ACC112 (cell line): ENCODE measurements at regions not wholly inside any gene's neighbourhood (a gene's known extent, or its start where the extent isn't known, plus 50 kb on each side); places are given as distances from the start of the nearest gene placed in this dataset.
A peak's percentile ranks its signal among the peaks of the same experiment; 100 is the strongest.
"Not testable (repeated sequence)": the region's sequence is repeated elsewhere in the genome, so short reads cannot be mapped to it uniquely, and the experiment has no call there.

Experiments used
- H2AFZ ChIP-seq: fragments of 200-600 bp; sonication (generic); one replicate; pipeline ENCODE4 v1.6.0; 2017; ENCODE audit warnings: antibody characterized with exemption, low read length; ENCODE audit not compliant: unreplicated experiment
- H3K27ac ChIP-seq: fragments of 200-600 bp; sonication (generic); 2 replicates; pipeline ENCODE4 v1.5.1; 2014; ENCODE audit warnings: low read depth, mild to moderate bottlenecking, antibody characterized with exemption, low read length, moderate library complexity
- H3K27me3 ChIP-seq: fragments of 200-600 bp; sonication (generic); 2 replicates; pipeline ENCODE4 v1.6.1; 2014; ENCODE audit warnings: mild to moderate bottlenecking, antibody characterized with exemption, low read length, moderate library complexity, mixed read lengths; ENCODE audit not compliant: insufficient read depth
- H3K36me3 ChIP-seq: fragments of 200-600 bp; sonication (generic); 2 replicates; pipeline ENCODE4 v1.6.1; 2016; ENCODE audit warnings: mild to moderate bottlenecking, antibody characterized with exemption, low read length, moderate library complexity, mixed read lengths; ENCODE audit not compliant: insufficient read depth
- H3K4me1 ChIP-seq: fragments of 200-600 bp; sonication (generic); one replicate; pipeline ENCODE4 v1.6.1; 2016; ENCODE audit warnings: low read length, mixed read lengths; ENCODE audit not compliant: insufficient read depth, unreplicated experiment, control insufficient read depth
- H3K4me3 ChIP-seq: fragments of 200-600 bp; sonication (generic); 2 replicates; pipeline ENCODE4 v1.5.1; 2014; ENCODE audit warnings: mild to moderate bottlenecking, low read depth, low read length
- H3K79me2 ChIP-seq: fragments of 200-600 bp; sonication (generic); one replicate; pipeline ENCODE4 v1.6.0; 2016; ENCODE audit warnings: low read length; ENCODE audit not compliant: control insufficient read depth, unreplicated experiment, insufficient read depth

DNA sequence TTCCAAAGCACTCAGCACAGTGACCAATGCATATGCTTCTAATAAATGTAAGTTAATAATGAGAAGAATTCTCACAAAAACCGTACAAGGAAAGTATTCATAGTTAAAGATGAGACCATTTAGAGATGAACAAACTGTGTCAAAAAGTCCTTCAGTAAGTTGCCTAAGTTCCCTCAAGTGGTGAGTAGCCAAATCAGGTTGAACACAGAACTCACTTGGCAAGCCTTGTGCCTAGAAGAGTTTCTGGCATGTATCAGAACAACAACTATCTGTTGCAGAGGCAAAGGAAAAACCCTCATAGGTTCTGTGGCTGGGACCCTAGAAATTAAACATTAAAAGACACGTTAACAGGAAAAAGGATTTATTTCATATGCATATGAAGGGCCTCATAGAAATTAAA, 129.6 kb upstream of the DOK5 start:
- H3K27ac ChIP-seq, result peak overlapping the region; percentile 56
- peak overlapping the region; percentile 8 for H3K4me3 ChIP-seq
- H3K79me2 ChIP-seq, result no peaks in the 10 kb centered on the region
- peaks cover 52% of the 10 kb centered on the region for H3K4me1 ChIP-seq
- no peaks in the 10 kb centered on the region for H3K27me3 ChIP-seq
- H3K36me3 ChIP-seq, result no peaks in the 10 kb centered on the region
- H2AFZ ChIP-seq, result peak overlapping the region; percentile 11

- Histone ChIP-seq H3K27ac (peak overlapping the region; percentile 56), H3K36me3 (no peaks in the 10 kb centered on the region), H3K27me3 (no peaks in the 10 kb centered on the region), H3K4me3 (no peak overlapping the region), H2AFZ (peak overlapping the region; percentile 11), H3K4me1 (peaks cover 48% of the 10 kb centered on the region), H3K79me2 (no peaks in the 10 kb centered on the region)
These were observed 129.1 kb upstream of the DOK5 start for GRCh38 chr20:54346276-54346675.

GRCh38 chr20:54347166-54347833, 128.1 kb upstream of the DOK5 start:
- Histone ChIP-seq H2AFZ (no peak overlapping the region), H3K27ac (no peak overlapping the region), H3K4me1 (peaks cover 40% of the 10 kb centered on the region), H3K36me3 (no peaks in the 10 kb centered on the region), H3K4me3 (no peak overlapping the region), H3K27me3 (no peaks in the 10 kb centered on the region), H3K79me2 (no peaks in the 10 kb centered on the region)

DNA sequence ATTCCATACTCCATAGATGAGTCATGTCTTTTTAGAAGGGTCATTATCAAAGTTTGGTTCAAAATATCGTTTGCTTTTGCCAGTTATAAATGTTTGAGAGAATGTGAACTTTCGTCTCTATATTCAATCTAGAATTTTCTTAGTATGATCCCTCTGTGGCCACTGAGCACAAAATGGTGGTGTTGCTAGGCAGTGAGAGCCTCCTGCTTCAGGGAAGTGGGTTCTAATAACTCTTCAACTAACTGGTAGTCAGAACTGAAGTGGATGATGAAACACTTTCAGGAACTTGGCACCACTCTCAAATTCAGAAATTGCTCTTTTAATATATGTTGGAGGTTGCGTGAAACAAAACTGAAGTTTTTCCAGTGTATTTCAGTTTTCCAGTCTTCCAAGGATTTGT, 125.0 kb upstream of the DOK5 start:
- Histone ChIP-seq H3K36me3 (no peaks in the 10 kb centered on the region), H2AFZ (peak overlapping the region; percentile 85), H3K79me2 (no peaks in the 10 kb centered on the region), H3K4me3 (peak overlapping the region; percentile 15; the same call in 1 of the 2 replicates), H3K27ac (peak overlapping the region; percentile 71), H3K27me3 (no peaks in the 10 kb centered on the region), H3K4me1 (peaks cover 32% of the 10 kb centered on the region)

DNA sequence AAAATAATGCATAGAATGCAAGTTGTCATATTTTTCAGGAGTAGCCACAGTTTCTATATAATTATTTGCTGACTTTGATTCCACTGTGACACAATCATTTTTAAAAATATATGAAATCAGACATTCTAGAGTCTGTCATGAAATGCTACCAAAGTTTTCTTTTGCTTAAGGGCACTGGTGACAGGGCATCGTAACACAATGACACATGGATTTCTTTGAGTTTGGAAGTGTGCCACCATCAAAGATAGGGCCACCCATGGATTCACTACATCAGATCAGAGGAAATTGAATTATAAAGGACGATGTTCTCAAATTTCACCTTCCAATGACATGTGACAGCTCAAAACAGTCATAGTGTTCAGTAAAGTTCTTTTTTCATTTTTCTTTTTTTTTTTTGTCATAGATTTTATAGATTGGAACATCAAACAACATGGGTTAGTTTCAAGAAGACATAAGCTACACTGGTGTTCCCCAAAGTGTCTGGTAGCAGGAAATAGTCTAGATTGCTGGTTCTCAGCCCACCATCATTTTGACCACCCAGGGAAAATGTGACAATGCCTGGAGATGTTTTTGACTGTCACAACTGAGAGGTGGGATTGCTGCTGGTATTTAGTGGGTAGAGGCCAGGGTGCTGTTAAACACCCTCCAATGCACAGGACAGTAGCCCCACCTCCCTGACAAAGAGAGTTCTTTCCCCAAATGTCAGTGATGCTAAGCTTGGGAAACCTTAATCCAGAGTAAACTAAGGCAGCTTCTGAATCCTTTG, 123.8 kb upstream of the DOK5 start:
- H3K79me2 ChIP-seq, result no peaks in the 10 kb centered on the region
- H2AFZ ChIP-seq, result no peak overlapping the region
- H3K4me3 ChIP-seq, result no peak overlapping the region
- H3K4me1 ChIP-seq, result peaks cover 20% of the 10 kb centered on the region
- H3K36me3 ChIP-seq, result no peaks in the 10 kb centered on the region
- H3K27me3 ChIP-seq, result no peaks in the 10 kb centered on the region
- no peak overlapping the region for H3K27ac ChIP-seq

- H3K79me2 ChIP-seq, H3K27me3 ChIP-seq, H3K27ac ChIP-seq: not testable (repeated sequence)
These were observed 122.9 kb upstream of the DOK5 start for GRCh38 chr20:54352541-54352940.

GRCh38 chr20:54353292-54353691, 122.1 kb upstream of the DOK5 start:
- Histone ChIP-seq H3K27me3 (no peaks in the 10 kb centered on the region), H3K36me3 (no peaks in the 10 kb centered on the region), H3K4me3 (no peak overlapping the region), H3K27ac (no peak overlapping the region), H2AFZ (no peak overlapping the region), H3K4me1 (peaks cover 10% of the 10 kb centered on the region), H3K79me2 (no peaks in the 10 kb centered on the region)

More at GRCh38 chr20:54352541-54352940, 122.9 kb upstream of the DOK5 start:
- H3K4me3 ChIP-seq, H3K36me3 ChIP-seq, H2AFZ ChIP-seq: not testable (repeated sequence)
- H3K4me1 ChIP-seq, result peaks cover 11% of the 10 kb centered on the region

DNA sequence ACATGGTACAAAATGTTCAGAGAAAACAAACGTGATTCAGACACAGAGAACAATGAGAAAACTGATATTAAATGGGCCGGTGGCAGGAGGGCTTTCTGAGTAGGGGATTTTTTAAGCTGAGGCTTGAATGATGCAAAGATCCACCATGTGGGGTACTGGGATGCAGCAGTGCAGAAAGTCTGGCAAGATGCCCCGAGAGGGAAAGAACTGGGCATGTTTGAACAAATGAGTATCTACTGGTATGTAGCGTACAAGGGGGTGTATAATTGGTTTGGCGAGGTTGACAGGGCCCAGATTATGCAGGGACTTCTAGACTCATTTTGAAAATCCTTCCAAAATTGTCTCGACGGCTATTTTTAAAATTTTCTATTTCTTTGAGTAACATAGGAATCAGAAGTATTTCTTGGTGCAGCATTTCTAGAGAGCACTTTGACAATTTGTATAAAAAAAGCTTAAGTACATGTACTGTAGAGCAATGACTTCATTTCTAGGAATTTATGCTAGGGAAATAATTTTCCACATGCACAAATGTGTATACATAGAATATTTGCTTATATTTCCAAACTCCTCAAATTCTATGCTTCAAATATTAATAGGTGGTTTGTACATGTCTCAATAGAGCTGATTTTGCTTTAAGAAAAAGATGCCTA, 119.6 kb upstream of the DOK5 start:
- no peaks in the 10 kb centered on the region for H3K79me2 ChIP-seq
- H3K4me3 ChIP-seq, result no peak overlapping the region
- no peak overlapping the region for H2AFZ ChIP-seq
- H3K4me1 ChIP-seq, result peaks cover under 1% of the 10 kb centered on the region
- H3K36me3 ChIP-seq, result no peaks in the 10 kb centered on the region
- H3K27ac ChIP-seq, result no peak overlapping the region
- no peaks in the 10 kb centered on the region for H3K27me3 ChIP-seq

- Histone ChIP-seq H3K4me3 (no peak overlapping the region), H3K4me1 (no peaks in the 10 kb centered on the region), H3K36me3 (no peaks in the 10 kb centered on the region), H3K27me3 (no peaks in the 10 kb centered on the region), H2AFZ (no peak overlapping the region), H3K27ac (no peak overlapping the region), H3K79me2 (no peaks in the 10 kb centered on the region)
These were observed 118.6 kb upstream of the DOK5 start for GRCh38 chr20:54356801-54357200.

- Histone ChIP-seq H3K36me3 (no peaks in the 10 kb centered on the region), H3K79me2 (no peaks in the 10 kb centered on the region), H2AFZ (no peak overlapping the region), H3K27me3 (no peaks in the 10 kb centered on the region), H3K4me1 (no peaks in the 10 kb centered on the region), H3K27ac (no peak overlapping the region), H3K4me3 (no peak overlapping the region)
These were observed 113.9 kb upstream of the DOK5 start for GRCh38 chr20:54361475-54361874.
